ENCODE measurements at regions not wholly inside any gene's neighbourhood (a gene's known extent, or its start where the extent isn't known, plus 50 kb on each side); places are given as distances from the start of the nearest gene placed in this dataset.
A peak's percentile ranks its signal among the peaks of the same experiment; 100 is the strongest.
"Not testable (repeated sequence)": the region's sequence is repeated elsewhere in the genome, so short reads cannot be mapped to it uniquely, and the experiment has no call there.

- DNase-seq: no peak
Observed at GRCh38 chr2:221911890-221912289, 339.8 kb upstream of the EPHA4 start.

GRCh38 chr2:221911321-221911720 lies 339.2 kb upstream of the EPHA4 start:
- DNase-seq: no peak

GRCh38 chr2:221908518-221908917 lies 336.4 kb upstream of the EPHA4 start:
- DNase-seq: no peak

GRCh38 chr2:221897718-221898117 lies 325.6 kb upstream of the EPHA4 start:
- no peak for DNase-seq

- no peak for DNase-seq
Observed at GRCh38 chr2:221896505-221897151, 324.5 kb upstream of the EPHA4 start.

- DNase-seq: no peak
Observed at GRCh38 chr2:221895366-221896121, 323.4 kb upstream of the EPHA4 start.

GRCh38 chr2:221893501-221893900 lies 321.4 kb upstream of the EPHA4 start:
- DNase-seq: no peak

DNA sequence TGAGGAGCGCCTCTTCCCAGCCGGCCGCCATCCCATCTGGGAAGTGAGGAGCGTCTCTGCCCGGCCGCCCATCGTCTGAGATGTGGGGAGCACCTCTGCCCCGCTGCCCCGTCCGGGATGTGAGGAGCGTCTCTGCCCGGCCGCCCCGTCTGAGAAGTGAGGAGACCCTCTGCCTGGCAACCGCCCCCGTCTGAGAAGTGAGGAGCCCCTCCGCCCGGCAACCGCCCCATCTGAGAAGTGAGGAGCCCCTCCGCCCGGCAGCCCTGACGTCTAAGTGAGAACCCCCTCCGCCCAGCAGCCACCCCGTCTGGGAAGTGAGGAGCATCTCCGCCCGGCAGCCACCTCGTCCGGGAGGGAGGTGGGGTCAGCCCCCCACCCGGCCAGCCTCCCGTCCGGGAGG lies 319.9 kb upstream of the EPHA4 start:
- DNase-seq: not testable (repeated sequence)

- DNase-seq: no peak
Observed at GRCh38 chr2:221883976-221884375, 311.9 kb upstream of the EPHA4 start.

DNA sequence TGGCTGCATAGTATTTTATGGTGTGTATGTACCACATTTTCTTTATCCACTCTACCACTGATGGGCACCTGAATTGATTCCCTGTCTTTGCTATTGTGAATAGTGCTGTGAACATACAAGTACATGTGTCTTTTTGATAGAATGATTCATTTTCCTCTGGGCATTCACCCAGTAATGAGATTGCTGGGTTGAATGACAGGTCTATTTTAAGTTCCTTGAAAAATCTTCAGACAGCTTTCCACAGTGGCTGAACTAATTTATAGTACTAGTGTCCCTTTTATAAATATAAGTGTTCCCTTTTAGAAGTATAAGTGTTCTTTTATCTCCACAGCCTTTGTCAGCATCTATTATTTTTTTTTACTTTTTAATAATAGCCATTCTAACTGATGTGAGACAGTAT lies 303.9 kb upstream of the EPHA4 start:
- DNase-seq: no peak

DNA sequence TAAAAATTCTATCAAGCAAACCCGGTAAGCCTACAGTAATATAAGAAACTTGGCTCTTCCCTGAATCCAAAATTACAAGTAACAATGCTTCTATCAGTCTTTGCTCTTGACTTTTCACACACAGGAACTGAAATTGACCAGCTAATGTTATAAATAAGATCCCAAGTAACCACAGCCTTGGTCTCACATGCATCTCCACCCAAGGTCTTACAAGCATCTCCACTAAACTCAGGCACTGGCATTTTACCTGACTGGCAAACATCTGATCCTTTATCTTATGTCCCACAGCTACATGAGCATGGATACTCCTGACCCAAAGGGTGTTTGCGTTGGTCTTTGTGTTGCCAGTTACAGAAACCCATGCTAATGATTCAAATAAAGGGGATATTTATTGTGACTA lies 302.3 kb upstream of the EPHA4 start:
- no peak for DNase-seq

DNA sequence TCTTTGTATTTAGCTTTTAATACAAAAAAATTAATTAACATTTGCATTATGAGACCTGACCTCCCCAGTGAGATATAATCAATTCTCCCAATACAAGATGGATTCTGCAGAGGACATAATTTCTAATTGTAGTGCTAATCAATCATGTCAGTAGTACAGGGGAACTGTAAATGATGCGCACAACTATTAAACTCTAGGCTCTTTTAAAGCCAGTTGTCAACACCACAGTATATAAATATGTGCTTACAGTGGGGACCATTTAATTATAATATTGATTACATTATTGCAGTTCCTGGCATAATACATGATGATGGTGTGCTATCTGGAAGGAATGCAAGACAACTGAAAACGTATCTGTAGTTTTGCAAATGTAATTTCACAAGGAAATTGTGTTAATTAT lies 285.6 kb upstream of the EPHA4 start:
- DNase-seq: no peak

DNA sequence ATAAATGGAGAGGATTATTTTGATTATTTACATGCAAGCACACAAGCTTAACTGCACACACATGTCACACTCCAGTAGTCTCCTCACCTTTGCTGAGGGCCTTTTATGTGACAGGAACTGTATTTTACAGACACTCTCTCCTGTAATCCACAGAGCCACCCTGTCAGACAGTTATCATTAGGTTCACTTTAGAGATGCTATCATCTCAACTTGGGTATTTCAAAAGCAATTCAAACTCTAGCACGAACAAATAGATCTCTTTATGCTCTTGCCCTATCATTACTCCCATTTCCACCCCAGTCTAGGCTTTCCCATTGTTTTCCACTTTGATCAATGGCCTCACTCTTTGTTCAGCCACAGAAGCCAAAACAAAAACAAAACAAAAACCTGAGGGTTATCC lies 281.2 kb upstream of the EPHA4 start:
- no peak for DNase-seq

DNA sequence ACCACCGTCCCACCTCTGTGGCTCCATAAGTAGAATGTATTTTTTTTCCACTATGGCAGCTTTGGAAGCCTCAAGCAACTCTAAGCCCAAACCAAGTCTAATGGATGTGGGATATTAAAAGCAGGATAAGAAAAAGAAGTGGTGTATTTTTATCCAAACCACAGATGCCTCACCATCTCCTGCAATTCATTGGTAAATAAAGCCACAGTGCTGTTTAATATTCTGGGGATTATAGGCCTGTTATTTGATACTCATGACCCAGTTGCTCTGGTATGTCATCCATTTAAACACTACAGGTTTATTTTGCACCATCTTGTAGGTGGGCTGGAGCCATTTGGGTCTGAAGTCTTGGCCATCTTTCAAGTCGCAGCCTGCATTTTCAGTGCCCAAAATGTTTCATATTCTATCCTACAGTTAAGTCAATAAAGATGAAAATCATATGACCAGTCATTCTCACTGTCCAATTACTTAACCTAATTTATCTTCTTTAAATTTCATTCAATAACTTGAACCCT lies 279.5 kb upstream of the EPHA4 start:
- DNase-seq: no peak

- no peak for DNase-seq
Observed at GRCh38 chr2:221850076-221850475, 278.0 kb upstream of the EPHA4 start.

DNA sequence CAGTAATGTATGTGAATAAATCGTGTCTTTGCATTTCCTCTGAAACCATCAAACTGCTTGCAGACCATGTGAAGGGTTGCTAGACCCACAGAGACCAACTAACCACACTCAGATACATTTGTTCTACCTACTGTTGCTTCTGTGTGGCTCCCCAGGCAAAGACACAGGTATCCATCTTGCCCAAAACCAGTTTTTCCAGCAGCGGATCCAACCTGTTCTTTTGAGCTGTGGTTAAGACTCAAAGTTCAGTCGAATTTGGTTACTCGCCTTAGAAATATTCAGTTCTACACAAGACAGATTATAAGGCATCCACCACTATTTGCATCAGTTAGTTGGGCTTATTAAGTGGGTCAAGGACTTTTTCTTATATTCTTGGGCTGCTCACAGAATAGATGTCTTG lies 276.2 kb upstream of the EPHA4 start:
- DNase-seq: no peak

GRCh38 chr2:221845021-221845365 lies 272.9 kb upstream of the EPHA4 start:
- DNase-seq: no peak

- peak; percentile 4 for DNase-seq
Observed at GRCh38 chr2:221844212-221845020, 272.3 kb upstream of the EPHA4 start.

- DNase-seq: no peak
Observed at GRCh38 chr2:221836095-221836494, 264.0 kb upstream of the EPHA4 start.

GRCh38 chr2:221833966-221834365 lies 261.9 kb upstream of the EPHA4 start:
- DNase-seq: no peak

DNA sequence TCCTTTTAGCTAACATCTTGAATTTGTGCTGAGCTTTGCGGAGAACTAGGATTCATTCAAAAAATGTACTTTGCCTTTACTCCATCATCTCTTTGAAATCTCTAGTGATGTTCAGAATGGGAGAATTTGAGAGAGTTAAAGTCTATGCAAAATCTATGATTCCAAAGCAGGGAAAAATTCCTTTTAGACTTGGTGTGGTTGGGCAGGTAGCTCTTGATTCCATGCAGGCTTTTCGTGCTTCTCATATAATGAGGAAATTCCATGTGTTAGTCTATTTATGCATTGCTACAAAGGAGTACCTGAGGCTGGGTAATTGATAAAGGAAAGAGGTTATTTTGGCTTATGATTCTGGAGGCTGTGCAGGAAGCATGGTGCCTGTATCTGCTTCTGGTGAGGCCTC lies 258.9 kb upstream of the EPHA4 start:
- no peak for DNase-seq

- DNase-seq: no peak
Observed at GRCh38 chr2:221822416-221822815, 250.3 kb upstream of the EPHA4 start.

DNA sequence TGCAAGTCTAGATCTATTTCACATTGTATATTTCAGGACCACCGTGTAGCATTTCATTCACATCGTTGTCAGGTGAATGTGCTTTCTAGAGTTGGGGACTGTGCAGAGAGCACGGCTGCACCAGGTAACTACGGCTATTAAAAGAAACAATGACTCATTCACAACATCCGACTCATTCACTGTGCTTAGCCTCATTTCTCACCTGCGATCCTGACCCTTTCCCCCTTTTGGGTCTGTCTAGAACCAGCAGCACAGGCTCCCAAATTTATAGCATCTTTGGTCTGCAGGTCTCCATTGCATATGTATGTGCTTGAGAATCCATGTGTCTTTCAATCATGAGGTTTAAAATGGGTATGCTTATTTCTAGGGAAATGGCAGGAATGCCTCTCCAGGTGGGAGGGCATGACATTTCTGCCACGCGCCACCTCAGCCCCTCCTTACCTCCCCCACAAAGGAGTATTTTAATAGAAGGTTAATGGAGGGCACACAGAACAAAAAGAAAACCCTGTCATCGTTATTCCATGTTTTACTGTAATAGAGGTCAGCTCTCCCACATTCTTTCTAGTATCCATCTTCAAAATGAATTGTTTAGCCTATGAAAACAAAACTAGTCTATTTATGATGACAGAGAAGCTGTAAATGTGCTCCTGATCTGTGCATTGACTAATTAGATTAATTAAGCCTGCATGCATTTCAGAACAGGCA lies 246.7 kb upstream of the EPHA4 start:
- no peak for DNase-seq

Data from NCI-H1092 (cell line).